Endothelial cell of umbilical vein (primary cell): ENCODE measurements at regions not wholly inside any gene's neighbourhood (a gene's known extent, or its start where the extent isn't known, plus 50 kb on each side); places are given as distances from the start of the nearest gene placed in this dataset.

Source experiments
- BruUV-seq: library from RNA; stranded (reverse); fragments of 400-500 nt; replicated peaks from 2 replicates; lab custom pipeline; 2021; lab: Mats Ljungman, UMichigan
- CTCF ChIA-PET: fragments of 300-600, 350-600 bp; sonication (Branson Sonifier 250); formaldehyde crosslinking; loops from one replicate; lab custom pipeline; 2021; ENCODE audit warnings: antibody characterized with exemption, inconsistent platforms; lab: Charles Lee
- POLR2A ChIA-PET: fragments of 300-600, 350-600 bp; sonication (Branson Sonifier 250); formaldehyde crosslinking; loops from one replicate; lab custom pipeline; 2021; ENCODE audit warnings: antibody characterized with exemption, inconsistent platforms; lab: Charles Lee
- DNase-seq: peaks from one replicate; pipeline ENCODE4 v3.0.0-alpha.2; 2011; ENCODE audit warnings: low read depth, low spot score
- FAIRE-seq: peaks from 2 replicates; lab custom pipeline; 2011; peaks lifted over from hg19 to GRCh38; lab: Jason Lieb, UNC
- H2AFZ ChIP-seq: 2 replicates; pipeline ENCODE4 v1.6.0; 2012; ENCODE audit warnings: low read depth, low read length, control low read depth, inconsistent platforms
- H3K27ac ChIP-seq: 2 replicates; pipeline ENCODE4 v1.5.1; 2011; ENCODE audit warnings: low read depth, mild to moderate bottlenecking, control low read depth, low read length, moderate library complexity; ENCODE audit not compliant: insufficient read depth
- H3K27me3 ChIP-seq, 2 experiments: 2 replicates each; pipeline versions ENCODE4 v1.6.0 to v1.6.1; 2011; ENCODE audit warnings: low read length in 2 of 2, mixed read lengths in 1 of 2; ENCODE audit not compliant: control insufficient read depth in 2 of 2, insufficient read depth in 2 of 2
- H3K36me3 ChIP-seq, 2 experiments: 2 replicates in 1 of 2; 3 replicates in 1 of 2; pipeline ENCODE4 v1.5.1; 2011; ENCODE audit warnings: low read length in 2 of 2, mild to moderate bottlenecking in 1 of 2, moderate library complexity in 1 of 2; ENCODE audit not compliant: control insufficient read depth in 2 of 2, insufficient read depth in 2 of 2; ENCODE audit errors: extremely low read depth in 1 of 2
- H3K4me1 ChIP-seq: 3 replicates; pipeline ENCODE4 v1.5.1; 2011; ENCODE audit warnings: mild to moderate bottlenecking, low read length; ENCODE audit not compliant: control insufficient read depth, insufficient read depth; ENCODE audit errors: extremely low read depth
- H3K4me2 ChIP-seq: 2 replicates; pipeline ENCODE4 v1.6.1; 2011; ENCODE audit warnings: low read length, control low read depth, mixed read lengths; ENCODE audit not compliant: insufficient read depth
- H3K4me3 ChIP-seq, 3 experiments: fragments of 200-600 bp in 1 of 3; sonication (generic), shearing (Covaris generic) in 1 of 3; replicated peaks in 1 of 3; 2 replicates each; pipeline ENCODE4 v1.5.1; 2011 to 2016; ENCODE audit warnings: control low read depth in 3 of 3, low read length in 3 of 3, mild to moderate bottlenecking in 2 of 3, inconsistent platforms in 1 of 3, low read depth in 1 of 3, moderate library complexity in 1 of 3; ENCODE audit not compliant: insufficient read depth in 1 of 3
- H3K79me2 ChIP-seq: 2 replicates; pipeline ENCODE4 v1.6.0; 2012; ENCODE audit warnings: low read length, inconsistent platforms; ENCODE audit not compliant: control insufficient read depth, insufficient read depth
- H3K9ac ChIP-seq: replicated peaks from 2 replicates; pipeline ENCODE3; 2011; ENCODE audit warnings: low read length, control low read depth; ENCODE audit not compliant: insufficient read depth; ENCODE audit errors: extremely low read depth
- H3K9me1 ChIP-seq: replicated peaks from 3 replicates; pipeline ENCODE4 v1.6.0; 2011; ENCODE audit warnings: mild to moderate bottlenecking, low read length; ENCODE audit not compliant: control insufficient read depth, insufficient read depth; ENCODE audit errors: extremely low read depth
- H3K9me3 ChIP-seq: replicated peaks from 2 replicates; pipeline ENCODE4 v1.5.1; 2012; ENCODE audit warnings: low read length, inconsistent platforms; ENCODE audit not compliant: control insufficient read depth, insufficient read depth
- H4K20me1 ChIP-seq: replicated peaks from 2 replicates; pipeline ENCODE3; 2011; ENCODE audit warnings: mild to moderate bottlenecking, low read length; ENCODE audit not compliant: control insufficient read depth, insufficient read depth; ENCODE audit errors: extremely low read depth
- EZH2 ChIP-seq: IDR thresholded peaks from 2 replicates; pipeline ENCODE4 v1.6.1; 2012; ENCODE audit warnings: borderline replicate concordance, low read depth, mild to moderate bottlenecking, moderate library complexity, low read length, inconsistent platforms; ENCODE audit not compliant: severe bottlenecking
- FOS ChIP-seq: IDR thresholded peaks from 2 replicates; pipeline ENCODE4 v1.6.1; 2011; ENCODE audit warnings: mild to moderate bottlenecking, low read length, moderate library complexity, borderline replicate concordance; ENCODE audit not compliant: insufficient read depth
- GATA2 ChIP-seq: IDR thresholded peaks from 2 replicates; pipeline ENCODE4 v1.7.0; 2011; ENCODE audit warnings: low read depth, mild to moderate bottlenecking, moderate library complexity, mixed read lengths, low read length; ENCODE audit not compliant: insufficient read length, insufficient read depth
- JUN ChIP-seq: IDR thresholded peaks from 2 replicates; pipeline ENCODE4 v1.6.1; 2011; ENCODE audit warnings: borderline replicate concordance, low read depth; ENCODE audit not compliant: insufficient read length, insufficient read depth
- MYC ChIP-seq: IDR thresholded peaks from one replicate; pipeline ENCODE4 v1.6.1; 2011; ENCODE audit warnings: mild to moderate bottlenecking, low read depth, low read length
- POLR2A ChIP-seq: IDR thresholded peaks from 2 replicates; pipeline ENCODE4 v1.6.1; 2012; ENCODE audit warnings: low read depth, mild to moderate bottlenecking, control low read depth, low read length
- POLR2AphosphoS5 ChIP-seq: IDR thresholded peaks from 2 replicates; pipeline ENCODE4 v1.6.1; 2012; ENCODE audit warnings: low read depth, mild to moderate bottlenecking, control low read depth, low read length, moderate library complexity; ENCODE audit not compliant: insufficient read depth
- dilution Hi-C: fragments of 300-500 bp; cut with MboI; formaldehyde crosslinking; loops from one replicate; pipeline ENCODE4 v1.15.0; 2019; ENCODE audit warnings: low sequenced_read_pairs; ENCODE audit not compliant: extremely low pct_ligation_motif_present
- intact Hi-C: fragments of 100-400 bp; cut with micrococcal nuclease; formaldehyde crosslinking; loops from one replicate; pipeline ENCODE4 v1.10.0; 2022
- TF ChIP-seq, protein P1 (sequence below), 2 donors: IDR thresholded peaks; 1 replicate in 1 of 2; 2 replicates in 1 of 2; pipeline ENCODE4 v1.5.1; 2011; ENCODE audit warnings: low read length in 2 of 2, mild to moderate bottlenecking in 2 of 2, moderate library complexity in 2 of 2, control low read depth in 1 of 2, inconsistent platforms in 1 of 2, low read depth in 1 of 2; ENCODE audit not compliant: insufficient read depth in 1 of 2; ENCODE audit errors: extremely low read depth in 1 of 2
- TF ChIP-seq, protein P2 (sequence below): IDR thresholded peaks from 2 replicates; pipeline ENCODE4 v1.6.1; 2011; ENCODE audit not compliant: insufficient read depth, insufficient read length

DNA sequence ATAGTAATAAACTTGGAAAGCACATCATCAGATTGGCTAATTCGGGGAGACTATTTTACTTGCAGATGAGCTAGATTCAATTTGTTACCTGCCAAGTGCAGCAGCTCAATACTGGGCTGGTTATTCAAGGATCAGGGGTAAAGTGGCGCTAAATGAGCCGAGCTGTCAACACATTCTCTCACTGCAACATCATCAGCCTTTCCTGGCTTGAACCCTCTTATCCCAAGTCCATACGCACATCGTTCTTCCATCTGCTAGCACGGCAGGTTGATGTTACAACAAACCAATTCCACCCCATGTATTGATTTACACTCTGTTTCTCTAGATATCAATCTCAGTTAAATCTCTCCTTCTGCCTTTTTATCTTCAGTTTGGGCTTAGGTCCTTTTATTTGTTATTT is 2101.5 kb upstream of the AGA start:
- Histone ChIP-seq H3K4me1 (no peaks in the 10 kb centered on the region), H3K4me2 (no peak overlapping the region), H3K79me2 (no peaks in the 10 kb centered on the region), H4K20me1 (no peaks in the 10 kb centered on the region), H3K27ac (no peak overlapping the region), H3K9ac (no peak overlapping the region), H3K9me3 (peaks cover 6% of the 10 kb centered on the region), H3K36me3 (no peaks in the 10 kb centered on the region), H3K4me3 (no peak overlapping the region), H3K9me1 (no peaks in the 10 kb centered on the region), H3K27me3 (no peaks in the 10 kb centered on the region), H2AFZ (no peak overlapping the region)
- FAIRE-seq: no peak
- no TSS peak for BruUV-seq
- dilution Hi-C loops: no loop called here
- no peak for DNase-seq
- ChIA-PET CTCF (no interaction called here), POLR2A (no interaction called here)
- TF ChIP-seq FOS (no peak), POLR2AphosphoS5 (no peak), POLR2A (no peak), EZH2 (no peak), MYC (no peak), JUN (no peak), GATA2 (no peak)
- TF ChIP-seq, protein P1, sequence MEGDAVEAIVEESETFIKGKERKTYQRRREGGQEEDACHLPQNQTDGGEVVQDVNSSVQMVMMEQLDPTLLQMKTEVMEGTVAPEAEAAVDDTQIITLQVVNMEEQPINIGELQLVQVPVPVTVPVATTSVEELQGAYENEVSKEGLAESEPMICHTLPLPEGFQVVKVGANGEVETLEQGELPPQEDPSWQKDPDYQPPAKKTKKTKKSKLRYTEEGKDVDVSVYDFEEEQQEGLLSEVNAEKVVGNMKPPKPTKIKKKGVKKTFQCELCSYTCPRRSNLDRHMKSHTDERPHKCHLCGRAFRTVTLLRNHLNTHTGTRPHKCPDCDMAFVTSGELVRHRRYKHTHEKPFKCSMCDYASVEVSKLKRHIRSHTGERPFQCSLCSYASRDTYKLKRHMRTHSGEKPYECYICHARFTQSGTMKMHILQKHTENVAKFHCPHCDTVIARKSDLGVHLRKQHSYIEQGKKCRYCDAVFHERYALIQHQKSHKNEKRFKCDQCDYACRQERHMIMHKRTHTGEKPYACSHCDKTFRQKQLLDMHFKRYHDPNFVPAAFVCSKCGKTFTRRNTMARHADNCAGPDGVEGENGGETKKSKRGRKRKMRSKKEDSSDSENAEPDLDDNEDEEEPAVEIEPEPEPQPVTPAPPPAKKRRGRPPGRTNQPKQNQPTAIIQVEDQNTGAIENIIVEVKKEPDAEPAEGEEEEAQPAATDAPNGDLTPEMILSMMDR (IDR thresholded peaks at IDR 0.05; ENCODE audit: extremely low read depth in 1 of 2, insufficient read depth in 1 of 2, low read depth in 1 of 2, low read length in 2 of 2): no peak
- TF ChIP-seq, protein P2, sequence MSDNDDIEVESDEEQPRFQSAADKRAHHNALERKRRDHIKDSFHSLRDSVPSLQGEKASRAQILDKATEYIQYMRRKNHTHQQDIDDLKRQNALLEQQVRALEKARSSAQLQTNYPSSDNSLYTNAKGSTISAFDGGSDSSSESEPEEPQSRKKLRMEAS: no peak
- intact Hi-C loops: no loop called here
